Effector CD8-positive, alpha-beta T cell (primary cell): ENCODE measurements at regions not wholly inside any gene's neighbourhood (a gene's known extent, or its start where the extent isn't known, plus 50 kb on each side); places are given as distances from the start of the nearest gene placed in this dataset.
"Not testable (repeated sequence)": the region's sequence is repeated elsewhere in the genome, so short reads cannot be mapped to it uniquely, and the experiment has no call there.

ENCODE experiments used
- DNase-seq: peaks from one replicate; lab custom pipeline; 2025; lab: John Stamatoyannopoulos, UW

DNA sequence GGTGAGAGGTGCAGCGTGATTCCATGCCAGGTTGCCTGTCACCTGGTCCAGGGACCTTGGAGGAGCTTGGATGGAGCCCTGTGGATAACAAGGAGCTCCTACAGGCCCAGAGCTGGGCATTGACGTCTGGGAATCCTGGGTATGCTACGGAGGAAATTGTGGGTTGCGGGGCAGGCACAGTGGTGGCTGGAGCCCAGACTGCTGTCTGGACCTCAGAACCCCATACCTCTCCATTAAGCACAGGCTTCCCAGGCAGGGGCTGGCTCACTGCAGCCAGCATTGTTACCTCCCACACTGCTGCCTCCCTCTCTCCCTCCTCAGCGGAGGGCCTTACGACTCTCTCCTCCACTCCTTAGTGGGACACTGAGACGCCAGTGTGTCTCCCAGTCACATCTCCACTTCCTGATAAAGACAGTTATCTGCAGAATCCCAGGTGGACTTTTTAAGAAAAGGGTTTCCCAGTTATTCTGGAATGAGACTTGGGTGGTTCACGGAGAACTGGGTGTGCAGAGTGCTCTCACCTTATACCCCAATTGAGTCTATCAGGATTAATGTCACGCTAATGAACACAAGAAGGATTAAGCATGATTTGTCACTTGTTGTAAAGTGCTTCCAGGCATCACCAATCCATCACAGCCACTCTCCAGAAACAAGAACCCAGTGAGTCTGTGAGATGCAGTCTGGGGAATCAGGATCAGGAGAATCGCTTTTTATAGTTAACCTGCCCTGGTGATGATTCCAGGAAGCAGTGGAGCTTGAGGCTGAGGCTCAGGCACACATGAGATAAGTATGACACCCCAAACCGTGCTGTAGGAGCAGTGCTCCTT lies 309.4 kb downstream of the RPS24 start:
- DNase-seq: no peak

DNA sequence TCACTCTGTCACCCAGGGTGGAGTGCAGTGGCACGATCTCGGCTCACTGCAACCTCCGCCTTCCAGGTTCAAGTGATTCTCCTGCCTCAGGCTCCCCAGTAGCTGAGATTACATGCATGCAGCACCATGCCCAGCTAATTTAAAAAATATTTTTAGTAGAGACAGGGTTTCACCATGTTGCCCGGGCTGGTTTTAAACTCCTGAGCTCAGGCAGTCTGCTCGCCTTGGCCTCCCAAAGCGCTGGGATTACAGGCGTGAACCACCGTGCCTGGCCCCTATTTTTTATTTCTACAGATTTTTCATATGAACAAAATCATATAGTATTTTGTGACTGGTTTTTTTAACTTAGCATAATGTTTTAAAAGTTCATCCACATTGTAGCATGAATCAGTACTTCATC lies 310.6 kb downstream of the RPS24 start:
- not testable (repeated sequence) for DNase-seq

DNA sequence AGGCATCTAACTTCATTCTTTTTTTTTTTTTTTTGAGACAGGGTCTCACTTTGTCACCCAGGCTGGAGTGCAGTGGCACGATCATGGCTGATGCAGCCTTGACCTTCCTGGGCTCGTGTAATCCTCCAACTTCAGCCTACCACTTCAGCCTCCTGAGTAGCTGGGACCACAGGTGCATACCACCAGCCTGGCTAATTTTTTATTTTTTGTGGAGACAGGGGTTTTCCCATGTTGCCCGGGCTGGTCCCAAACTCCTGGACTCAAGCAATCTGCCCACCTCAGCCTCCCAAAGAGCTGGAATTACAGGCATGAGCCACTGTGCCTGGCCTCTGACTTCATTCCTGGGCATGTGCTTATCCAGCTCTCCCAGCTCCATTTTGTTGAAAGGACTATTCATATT lies 311.9 kb downstream of the RPS24 start:
- not testable (repeated sequence) for DNase-seq

DNA sequence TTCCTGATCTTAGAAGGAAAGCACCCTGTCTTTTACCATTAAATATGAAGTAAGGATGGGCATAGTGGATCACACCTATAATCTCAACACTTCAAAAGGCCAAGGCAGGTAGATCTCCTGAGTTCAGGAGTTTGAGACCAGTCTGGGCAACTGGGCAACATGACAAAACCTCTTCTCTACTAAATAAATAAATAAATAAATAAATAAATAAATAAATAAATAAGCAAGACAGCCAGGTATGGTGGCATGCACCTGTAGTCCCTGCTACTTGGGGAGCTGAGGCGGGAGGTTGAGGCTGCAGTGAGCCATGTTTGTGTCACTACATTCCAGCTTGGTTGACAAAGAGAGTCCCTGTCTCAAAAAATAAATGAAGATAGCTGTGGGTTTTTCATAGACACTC lies 313.1 kb downstream of the RPS24 start:
- DNase-seq: no peak

DNA sequence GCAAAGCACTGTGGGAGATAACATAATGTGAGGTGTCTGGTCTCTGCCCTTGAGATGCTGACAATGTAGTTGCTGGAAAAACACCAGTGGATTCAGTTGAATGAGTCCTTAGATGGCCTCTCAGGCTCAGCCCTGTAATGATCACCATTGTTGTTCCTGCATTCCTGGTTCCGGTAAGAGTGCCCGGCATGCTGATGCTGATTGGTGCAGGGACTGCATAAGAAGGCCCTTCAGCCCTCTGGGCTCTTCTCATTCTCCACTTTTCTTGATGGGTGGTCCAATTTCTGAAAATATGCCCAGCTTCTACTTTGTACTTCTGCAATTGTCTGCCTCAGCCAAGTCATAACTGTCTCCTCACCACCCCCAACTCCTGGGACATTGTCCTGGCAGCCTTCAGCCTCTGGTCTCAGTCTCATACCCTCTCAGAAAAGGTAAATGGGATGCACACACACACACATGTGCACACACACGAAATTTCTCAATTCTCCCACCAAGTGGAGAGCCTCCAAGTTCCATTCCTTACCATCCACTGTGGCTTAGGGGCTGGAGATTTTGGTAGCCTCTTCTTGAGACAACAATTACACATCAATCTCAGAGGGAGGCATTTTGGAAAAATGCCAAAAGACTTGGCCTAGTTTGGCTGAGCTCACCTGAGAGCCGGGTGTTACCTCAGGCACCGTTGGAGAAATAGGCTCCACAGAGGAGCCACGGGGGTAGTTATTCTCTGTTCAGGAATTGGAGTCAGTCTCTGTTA lies 314.9 kb downstream of the RPS24 start:
- no peak for DNase-seq

DNA sequence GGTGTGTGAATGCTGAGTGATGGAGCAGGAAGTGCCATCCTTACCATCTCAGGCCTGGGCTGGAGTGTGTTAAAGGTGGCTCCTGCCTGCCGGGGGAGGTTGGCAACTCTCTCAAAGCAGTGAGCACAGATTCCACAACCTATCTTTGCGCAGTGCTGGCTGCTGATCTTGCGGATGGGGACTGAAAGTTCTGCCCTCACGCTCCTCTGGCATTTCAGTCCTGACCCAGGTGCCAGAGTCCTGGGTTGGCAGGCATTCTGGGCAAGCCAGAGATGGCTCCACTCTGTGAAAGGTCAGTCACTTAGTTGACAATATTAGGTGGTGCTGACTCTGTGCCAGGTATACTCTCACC lies 315.5 kb downstream of the RPS24 start:
- no peak for DNase-seq

DNA sequence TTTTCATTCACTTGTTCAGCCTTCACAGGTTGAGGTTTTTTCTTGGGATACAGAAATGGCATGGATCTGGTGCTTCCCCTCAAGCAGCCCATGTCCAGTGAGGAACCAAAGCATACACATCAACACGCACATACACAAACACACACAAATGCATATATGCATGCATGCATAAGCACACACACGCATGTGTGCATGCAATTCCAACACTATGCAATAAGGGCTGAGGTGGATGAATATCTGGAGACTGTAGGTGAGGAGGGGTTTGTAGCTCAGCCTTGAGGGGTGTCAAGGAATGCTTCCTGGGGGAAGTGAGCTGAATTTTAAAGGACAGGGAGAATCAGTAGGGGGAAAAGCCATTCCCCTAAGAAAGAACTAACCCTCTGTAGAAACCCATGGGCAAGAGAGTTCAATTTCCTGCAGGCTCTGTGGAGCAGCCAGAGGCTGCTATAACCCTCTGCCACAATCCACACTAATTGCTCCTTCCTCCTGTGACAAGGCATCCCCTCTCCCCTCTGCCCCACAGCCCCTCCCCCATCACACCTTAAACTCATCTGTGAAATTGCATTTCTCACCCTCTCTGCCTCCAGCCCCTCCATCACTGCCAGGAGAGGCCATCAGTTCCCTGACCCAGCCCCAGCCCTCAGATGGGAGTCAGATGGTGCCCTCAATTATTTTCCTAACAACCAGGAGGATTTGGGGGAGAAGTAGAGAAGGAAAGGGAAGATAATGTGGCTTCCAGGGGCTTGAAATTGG lies 316.4 kb downstream of the RPS24 start:
- DNase-seq: no peak

DNA sequence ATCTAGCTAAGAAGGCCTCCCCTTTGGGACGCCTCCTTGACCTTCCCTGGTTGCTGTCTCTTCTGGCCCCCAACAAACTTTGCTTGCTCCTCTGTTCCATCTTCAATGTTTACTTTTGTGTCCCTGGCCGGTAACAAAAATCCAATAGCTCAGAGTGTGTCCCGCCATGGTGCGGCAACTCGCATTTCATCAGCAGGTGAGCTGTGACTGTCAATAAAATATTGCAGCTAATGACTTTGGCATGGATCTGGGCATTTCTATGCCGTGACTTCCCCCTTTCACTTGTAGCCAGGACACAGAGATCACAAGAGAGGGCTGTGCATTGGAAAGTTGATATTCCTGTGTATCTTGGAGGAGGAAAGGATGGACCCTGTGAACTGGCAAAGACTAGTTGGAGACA lies 317.6 kb downstream of the RPS24 start:
- no peak for DNase-seq

DNA sequence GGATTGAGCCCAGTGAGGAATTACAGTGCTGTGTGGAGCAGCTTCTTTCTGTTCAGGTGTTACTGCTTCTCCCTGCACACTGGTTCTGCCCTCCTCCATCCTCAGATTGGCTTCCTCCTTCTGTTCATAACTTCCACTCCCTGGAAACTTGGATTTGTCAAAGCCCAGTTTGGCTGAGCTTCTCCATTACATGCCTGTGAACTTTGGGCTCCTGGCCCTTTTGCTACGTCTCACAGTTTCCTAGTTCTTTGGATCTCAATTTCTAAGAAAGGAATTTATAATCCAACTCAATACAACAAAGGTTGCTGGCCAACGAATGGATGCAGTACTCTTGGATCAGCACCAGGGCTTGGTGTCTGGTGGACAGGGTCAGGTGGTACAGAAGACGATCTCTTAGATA lies 318.1 kb downstream of the RPS24 start:
- DNase-seq: no peak

DNA sequence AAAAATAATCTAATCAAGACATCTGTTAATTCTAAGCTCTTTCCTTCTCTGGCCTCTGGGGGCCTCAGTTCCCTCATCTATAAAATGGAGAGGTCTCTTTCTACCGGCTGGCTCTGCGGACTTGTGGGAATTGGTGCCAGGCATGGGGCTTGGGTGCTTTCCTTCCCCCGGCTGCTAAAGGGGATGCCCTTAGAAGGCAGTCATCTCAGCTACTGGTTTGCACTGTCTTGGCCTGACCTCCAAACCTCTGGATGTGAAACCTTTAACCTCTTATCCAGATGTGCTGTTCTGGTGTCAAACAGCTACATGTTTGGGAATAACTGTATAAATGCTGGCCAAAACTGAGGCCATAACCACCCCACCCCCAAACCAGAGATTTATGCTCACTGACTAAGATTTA lies 320.0 kb downstream of the RPS24 start:
- DNase-seq: no peak

DNA sequence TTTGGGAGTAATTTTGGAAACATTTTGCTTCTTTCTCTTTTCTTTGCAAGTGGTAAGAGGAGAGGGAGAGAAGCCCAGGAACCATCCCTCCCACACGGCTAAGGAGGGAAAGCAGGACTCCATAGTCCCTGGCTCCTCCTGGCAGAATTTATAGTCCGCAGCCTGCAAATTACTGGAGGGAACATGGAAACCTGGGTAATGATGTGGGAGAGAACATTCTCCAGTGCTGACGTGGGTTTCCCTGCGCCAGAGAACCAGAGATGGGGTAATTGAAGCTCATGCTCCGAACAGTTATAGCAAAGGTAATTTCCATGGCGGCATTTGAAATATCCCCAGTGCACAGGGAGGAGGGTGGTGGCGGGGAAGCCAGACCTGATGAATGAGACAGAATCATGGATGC lies 320.4 kb downstream of the RPS24 start:
- no peak for DNase-seq

DNA sequence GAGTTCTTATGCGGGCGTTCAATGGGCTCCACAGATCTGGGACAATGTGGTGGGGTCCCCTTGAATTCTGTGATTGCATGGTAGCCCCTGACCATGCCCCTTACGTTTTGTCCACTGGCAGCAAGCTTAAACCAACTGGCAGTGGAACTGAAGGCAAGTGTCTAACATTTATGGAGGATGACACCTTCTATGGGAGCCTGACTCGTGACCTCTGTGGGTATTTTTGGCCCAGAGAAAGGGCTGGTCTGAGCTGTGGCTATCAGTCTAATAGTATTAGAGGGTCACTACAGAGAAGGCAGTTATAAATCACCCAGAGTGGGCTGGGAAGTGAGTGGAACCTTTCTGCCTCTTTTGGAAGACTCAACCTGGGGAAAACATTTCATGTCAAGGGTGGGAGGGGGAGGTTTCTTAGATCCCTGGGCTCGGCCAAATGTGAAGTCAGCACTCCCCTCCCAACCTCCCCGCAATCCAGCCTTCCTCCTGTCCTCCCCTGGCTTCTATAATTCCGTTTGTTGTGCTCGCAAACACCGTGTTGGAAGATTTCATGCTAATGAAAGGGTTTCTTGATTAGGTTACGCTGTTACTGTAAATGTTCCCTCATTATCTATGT lies 322.7 kb downstream of the RPS24 start:
- no peak for DNase-seq

DNA sequence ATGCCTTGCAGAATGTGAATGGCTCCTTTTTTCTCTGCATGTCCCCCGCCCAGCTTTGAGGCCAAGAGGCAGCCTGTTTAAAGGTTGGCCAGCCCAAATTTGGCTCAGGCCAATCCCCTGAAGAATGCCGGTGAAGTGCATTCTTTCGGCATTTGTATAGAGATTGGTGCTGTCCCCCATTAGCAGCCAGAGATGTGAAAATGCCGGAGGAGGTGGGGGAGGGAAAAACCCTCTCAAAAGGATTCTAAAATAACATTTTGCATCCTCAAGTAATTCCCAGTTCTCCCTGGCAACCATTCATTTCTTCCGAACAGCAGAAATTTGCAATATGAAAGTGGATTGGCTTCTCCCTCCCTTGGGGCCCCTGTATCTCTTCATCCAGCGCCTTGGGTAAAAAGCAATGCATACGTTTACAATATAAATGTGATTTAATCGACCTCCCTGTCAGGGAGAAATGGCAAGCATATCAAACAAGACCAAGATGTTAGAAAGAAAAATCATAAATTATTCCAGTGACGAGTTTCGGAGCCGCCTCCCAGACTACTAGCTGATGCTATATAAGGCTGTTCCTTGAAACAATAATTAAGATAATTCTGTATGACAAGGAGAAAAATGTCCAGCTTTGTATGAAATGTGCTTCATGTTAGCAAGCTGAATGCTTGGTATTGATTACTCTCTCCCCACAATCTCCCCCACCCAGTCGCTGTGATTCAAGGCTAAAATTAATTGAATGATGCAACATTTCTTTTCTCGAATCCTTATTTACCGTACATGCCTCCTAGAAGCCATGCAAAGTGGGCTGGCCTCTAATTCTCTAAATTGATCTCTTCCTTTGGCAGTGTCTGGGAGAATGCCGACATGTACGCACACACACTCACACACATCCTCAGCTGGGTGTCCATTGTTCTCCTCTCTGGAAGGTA lies 323.7 kb downstream of the RPS24 start:
- DNase-seq: no peak

DNA sequence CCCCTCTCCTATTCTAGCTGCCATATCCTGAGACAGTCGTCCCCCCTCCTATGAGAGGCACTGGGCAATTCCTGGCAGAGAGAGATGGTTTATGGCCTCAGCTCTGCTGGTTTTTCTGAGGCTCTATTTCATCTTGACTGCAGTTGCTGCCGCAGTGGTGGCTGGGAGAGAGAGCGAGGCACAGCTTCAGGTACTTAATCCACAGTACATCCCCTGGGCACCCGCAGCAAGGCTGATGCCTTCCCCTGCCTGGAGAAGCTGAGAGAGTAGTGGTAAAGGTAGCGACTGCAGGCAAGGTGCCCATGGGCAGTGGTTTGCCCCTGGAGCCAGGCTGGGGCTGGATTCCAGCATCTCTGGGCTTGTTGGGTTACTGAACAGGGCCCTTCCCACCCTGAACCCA lies 324.7 kb downstream of the RPS24 start:
- no peak for DNase-seq

DNA sequence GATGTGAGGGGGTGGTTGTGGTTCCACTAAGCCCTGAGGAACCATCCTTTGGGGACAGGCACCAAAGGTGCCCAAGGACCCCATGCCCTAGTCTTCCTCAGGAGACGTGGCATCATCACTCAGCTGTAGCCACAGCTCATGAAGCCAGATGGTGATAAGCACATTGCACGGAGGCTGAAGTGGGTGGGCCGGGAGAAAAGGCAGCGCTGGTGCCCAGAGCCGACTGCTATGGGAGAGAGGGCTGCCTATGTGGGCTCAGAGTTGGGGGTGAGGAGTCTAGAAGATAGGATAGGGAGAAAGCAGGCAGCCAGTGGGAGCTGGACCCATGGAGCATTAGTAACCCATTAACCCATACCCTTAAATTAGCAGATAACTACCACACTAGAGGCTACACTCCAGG lies 325.3 kb downstream of the RPS24 start:
- no peak for DNase-seq

DNA sequence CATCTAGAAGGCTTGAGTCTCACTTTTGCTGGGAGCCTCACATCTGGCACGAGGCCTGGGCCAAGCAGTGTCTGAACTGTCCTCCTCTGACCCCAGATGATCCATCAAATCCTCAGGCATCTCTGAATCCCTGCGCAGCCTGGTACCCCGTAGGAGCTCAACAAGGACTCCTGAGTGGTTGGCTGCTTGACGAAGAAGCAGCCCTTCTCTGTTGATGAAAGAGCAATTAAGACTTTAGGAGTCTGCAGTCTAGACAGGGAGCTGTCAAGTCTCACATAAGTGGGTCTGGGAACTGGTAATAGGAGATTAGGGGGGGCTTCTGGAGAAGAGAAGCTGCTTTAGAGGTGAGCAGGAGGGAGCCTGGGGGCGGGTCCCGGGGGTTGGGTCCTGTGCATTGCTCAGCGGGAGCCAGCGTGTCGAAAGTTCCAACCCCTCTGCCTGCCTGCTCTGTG lies 326.0 kb downstream of the RPS24 start:
- no peak for DNase-seq

DNA sequence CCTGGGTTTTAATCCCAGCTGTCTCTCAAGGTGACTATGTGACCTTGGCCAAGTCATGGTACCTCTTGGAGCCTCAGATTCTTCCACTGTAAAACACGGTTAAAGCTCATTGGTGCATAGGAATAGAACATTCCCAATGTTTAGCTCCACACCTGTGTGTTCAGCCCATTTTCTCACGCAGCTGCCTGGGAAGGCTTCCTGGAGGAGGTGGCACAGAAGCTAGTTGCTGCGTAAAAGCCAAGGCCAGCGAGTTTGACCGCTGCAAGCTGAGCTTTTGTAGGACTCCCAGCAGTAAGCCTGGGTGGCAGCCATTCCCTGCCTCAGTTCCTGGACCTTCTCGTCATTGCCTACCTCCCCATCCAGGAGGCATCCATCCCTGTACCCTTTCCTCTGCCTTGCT lies 326.6 kb downstream of the RPS24 start:
- DNase-seq: no peak

DNA sequence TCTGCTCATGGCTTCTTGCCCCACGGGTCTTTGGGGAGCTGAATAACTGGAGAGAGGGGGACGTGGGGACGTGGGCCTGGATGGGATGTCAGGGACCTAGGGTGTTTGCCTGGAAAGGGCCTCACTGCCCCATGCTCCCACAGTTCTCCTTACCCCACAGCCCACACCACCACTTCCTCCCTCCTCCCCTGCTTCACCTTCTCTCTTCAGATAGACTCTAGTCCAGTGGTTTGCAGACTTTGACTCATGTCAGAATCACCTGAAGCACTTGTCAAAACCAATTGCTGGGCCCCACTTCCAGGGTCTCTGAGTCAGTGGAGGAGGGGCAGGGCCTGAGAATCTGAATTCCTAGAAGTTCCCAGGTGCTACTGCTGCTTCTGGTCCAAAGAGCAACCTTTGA lies 327.4 kb downstream of the RPS24 start:
- no peak for DNase-seq

DNA sequence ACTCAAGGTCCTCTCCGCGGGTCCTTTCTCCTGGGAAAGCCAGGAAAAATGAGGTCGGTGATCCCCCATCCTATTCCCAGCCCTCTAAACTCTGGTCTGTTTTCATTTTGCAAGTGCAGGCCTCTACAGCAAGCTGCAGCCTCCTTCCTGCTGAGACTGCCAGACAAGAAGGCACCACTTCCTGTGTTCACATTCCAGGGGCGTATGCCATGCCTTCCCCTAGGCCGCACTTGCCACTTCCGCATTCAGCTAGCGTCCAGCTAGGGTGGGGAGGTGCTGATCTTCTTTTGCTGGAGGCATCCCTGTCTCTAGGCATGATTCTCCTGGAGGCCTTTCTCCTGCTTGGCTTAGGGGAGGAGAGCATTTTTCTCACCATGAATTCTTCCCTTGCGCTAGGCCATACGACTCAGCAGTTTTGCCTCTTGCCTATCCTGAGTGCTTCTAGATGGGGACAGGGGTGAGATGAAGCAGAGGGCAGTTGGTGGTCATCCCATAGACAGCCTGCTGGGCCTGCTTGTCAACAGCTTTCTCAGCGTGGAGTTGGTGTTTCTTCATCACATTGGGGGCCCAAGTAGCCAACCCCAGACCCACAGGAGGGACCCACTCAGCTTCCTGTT lies 328.9 kb downstream of the RPS24 start:
- no peak for DNase-seq

DNA sequence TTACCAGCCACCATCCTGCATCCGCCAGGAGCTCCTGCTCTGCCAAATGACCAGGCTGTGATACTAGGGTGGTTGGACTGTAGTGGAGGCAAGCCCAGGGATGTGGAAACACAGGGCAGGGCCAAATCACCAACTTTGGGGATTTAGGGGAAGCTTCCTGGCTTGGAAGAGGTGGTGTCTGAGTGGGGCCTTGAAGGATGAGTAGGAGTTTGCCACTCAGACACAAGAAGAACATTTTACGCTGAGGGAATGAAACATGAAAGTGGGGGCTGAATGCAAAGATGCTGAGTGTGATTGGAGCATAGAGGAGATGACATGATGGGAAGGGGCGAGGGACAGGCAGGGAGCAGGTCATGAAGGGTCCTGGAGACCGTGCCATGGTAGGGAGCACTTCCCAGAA lies 329.5 kb downstream of the RPS24 start:
- no peak for DNase-seq

DNA sequence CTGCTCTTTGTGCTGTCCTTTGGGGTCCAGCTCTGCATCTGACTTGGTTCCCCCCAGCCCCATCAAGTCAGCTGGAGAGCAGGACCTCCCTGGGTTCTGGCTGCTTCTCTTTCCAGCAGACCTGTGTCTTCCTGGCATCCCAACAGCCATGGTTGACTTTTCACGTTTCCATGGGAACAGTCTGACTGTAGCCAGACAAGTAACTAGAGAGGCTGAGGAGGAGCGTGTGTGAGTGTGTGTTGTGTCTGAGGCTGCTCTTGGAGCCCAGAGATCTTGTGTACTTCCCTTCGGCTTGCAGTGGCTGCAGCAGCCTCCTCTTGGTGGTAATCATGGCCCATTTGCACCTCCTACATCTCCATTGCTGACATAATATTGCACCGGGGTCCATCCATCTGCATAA lies 332.0 kb downstream of the RPS24 start:
- DNase-seq: no peak
